Endothelial cell of umbilical vein (primary cell): ENCODE measurements at regions not wholly inside any gene's neighbourhood (a gene's known extent, or its start where the extent isn't known, plus 50 kb on each side); places are given as distances from the start of the nearest gene placed in this dataset.

Source experiments
- BruUV-seq: library from RNA; stranded (reverse); fragments of 400-500 nt; replicated peaks from 2 replicates; lab custom pipeline; 2021; lab: Mats Ljungman, UMichigan
- CTCF ChIA-PET: fragments of 300-600, 350-600 bp; sonication (Branson Sonifier 250); formaldehyde crosslinking; loops from one replicate; lab custom pipeline; 2021; ENCODE audit warnings: antibody characterized with exemption, inconsistent platforms; lab: Charles Lee
- POLR2A ChIA-PET: fragments of 300-600, 350-600 bp; sonication (Branson Sonifier 250); formaldehyde crosslinking; loops from one replicate; lab custom pipeline; 2021; ENCODE audit warnings: antibody characterized with exemption, inconsistent platforms; lab: Charles Lee
- DNase-seq: peaks from one replicate; pipeline ENCODE4 v3.0.0-alpha.2; 2011; ENCODE audit warnings: low read depth, low spot score
- FAIRE-seq: peaks from 2 replicates; lab custom pipeline; 2011; peaks lifted over from hg19 to GRCh38; lab: Jason Lieb, UNC
- H2AFZ ChIP-seq: 2 replicates; pipeline ENCODE4 v1.6.0; 2012; ENCODE audit warnings: low read depth, low read length, control low read depth, inconsistent platforms
- H3K27ac ChIP-seq: 2 replicates; pipeline ENCODE4 v1.5.1; 2011; ENCODE audit warnings: low read depth, mild to moderate bottlenecking, control low read depth, low read length, moderate library complexity; ENCODE audit not compliant: insufficient read depth
- H3K27me3 ChIP-seq, 2 experiments: 2 replicates each; pipeline versions ENCODE4 v1.6.0 to v1.6.1; 2011; ENCODE audit warnings: low read length in 2 of 2, mixed read lengths in 1 of 2; ENCODE audit not compliant: control insufficient read depth in 2 of 2, insufficient read depth in 2 of 2
- H3K36me3 ChIP-seq, 2 experiments: 2 replicates in 1 of 2; 3 replicates in 1 of 2; pipeline ENCODE4 v1.5.1; 2011; ENCODE audit warnings: low read length in 2 of 2, mild to moderate bottlenecking in 1 of 2, moderate library complexity in 1 of 2; ENCODE audit not compliant: control insufficient read depth in 2 of 2, insufficient read depth in 2 of 2; ENCODE audit errors: extremely low read depth in 1 of 2
- H3K4me1 ChIP-seq: 3 replicates; pipeline ENCODE4 v1.5.1; 2011; ENCODE audit warnings: mild to moderate bottlenecking, low read length; ENCODE audit not compliant: control insufficient read depth, insufficient read depth; ENCODE audit errors: extremely low read depth
- H3K4me2 ChIP-seq: 2 replicates; pipeline ENCODE4 v1.6.1; 2011; ENCODE audit warnings: low read length, control low read depth, mixed read lengths; ENCODE audit not compliant: insufficient read depth
- H3K4me3 ChIP-seq, 3 experiments: fragments of 200-600 bp in 1 of 3; sonication (generic), shearing (Covaris generic) in 1 of 3; replicated peaks in 1 of 3; 2 replicates each; pipeline ENCODE4 v1.5.1; 2011 to 2016; ENCODE audit warnings: control low read depth in 3 of 3, low read length in 3 of 3, mild to moderate bottlenecking in 2 of 3, inconsistent platforms in 1 of 3, low read depth in 1 of 3, moderate library complexity in 1 of 3; ENCODE audit not compliant: insufficient read depth in 1 of 3
- H3K79me2 ChIP-seq: 2 replicates; pipeline ENCODE4 v1.6.0; 2012; ENCODE audit warnings: low read length, inconsistent platforms; ENCODE audit not compliant: control insufficient read depth, insufficient read depth
- H3K9ac ChIP-seq: replicated peaks from 2 replicates; pipeline ENCODE3; 2011; ENCODE audit warnings: low read length, control low read depth; ENCODE audit not compliant: insufficient read depth; ENCODE audit errors: extremely low read depth
- H3K9me1 ChIP-seq: replicated peaks from 3 replicates; pipeline ENCODE4 v1.6.0; 2011; ENCODE audit warnings: mild to moderate bottlenecking, low read length; ENCODE audit not compliant: control insufficient read depth, insufficient read depth; ENCODE audit errors: extremely low read depth
- H3K9me3 ChIP-seq: replicated peaks from 2 replicates; pipeline ENCODE4 v1.5.1; 2012; ENCODE audit warnings: low read length, inconsistent platforms; ENCODE audit not compliant: control insufficient read depth, insufficient read depth
- H4K20me1 ChIP-seq: replicated peaks from 2 replicates; pipeline ENCODE3; 2011; ENCODE audit warnings: mild to moderate bottlenecking, low read length; ENCODE audit not compliant: control insufficient read depth, insufficient read depth; ENCODE audit errors: extremely low read depth
- CTCF ChIP-seq, 2 donors: IDR thresholded peaks; 1 replicate in 1 of 2; 2 replicates in 1 of 2; pipeline ENCODE4 v1.5.1; 2011; ENCODE audit warnings: low read length in 2 of 2, mild to moderate bottlenecking in 2 of 2, moderate library complexity in 2 of 2, control low read depth in 1 of 2, inconsistent platforms in 1 of 2, low read depth in 1 of 2; ENCODE audit not compliant: insufficient read depth in 1 of 2; ENCODE audit errors: extremely low read depth in 1 of 2
- EZH2 ChIP-seq: IDR thresholded peaks from 2 replicates; pipeline ENCODE4 v1.6.1; 2012; ENCODE audit warnings: borderline replicate concordance, low read depth, mild to moderate bottlenecking, moderate library complexity, low read length, inconsistent platforms; ENCODE audit not compliant: severe bottlenecking
- FOS ChIP-seq: IDR thresholded peaks from 2 replicates; pipeline ENCODE4 v1.6.1; 2011; ENCODE audit warnings: mild to moderate bottlenecking, low read length, moderate library complexity, borderline replicate concordance; ENCODE audit not compliant: insufficient read depth
- GATA2 ChIP-seq: IDR thresholded peaks from 2 replicates; pipeline ENCODE4 v1.7.0; 2011; ENCODE audit warnings: low read depth, mild to moderate bottlenecking, moderate library complexity, mixed read lengths, low read length; ENCODE audit not compliant: insufficient read length, insufficient read depth
- JUN ChIP-seq: IDR thresholded peaks from 2 replicates; pipeline ENCODE4 v1.6.1; 2011; ENCODE audit warnings: borderline replicate concordance, low read depth; ENCODE audit not compliant: insufficient read length, insufficient read depth
- MYC ChIP-seq: IDR thresholded peaks from one replicate; pipeline ENCODE4 v1.6.1; 2011; ENCODE audit warnings: mild to moderate bottlenecking, low read depth, low read length
- POLR2A ChIP-seq: IDR thresholded peaks from 2 replicates; pipeline ENCODE4 v1.6.1; 2012; ENCODE audit warnings: low read depth, mild to moderate bottlenecking, control low read depth, low read length
- POLR2AphosphoS5 ChIP-seq: IDR thresholded peaks from 2 replicates; pipeline ENCODE4 v1.6.1; 2012; ENCODE audit warnings: low read depth, mild to moderate bottlenecking, control low read depth, low read length, moderate library complexity; ENCODE audit not compliant: insufficient read depth
- dilution Hi-C: fragments of 300-500 bp; cut with MboI; formaldehyde crosslinking; loops from one replicate; pipeline ENCODE4 v1.15.0; 2019; ENCODE audit warnings: low sequenced_read_pairs; ENCODE audit not compliant: extremely low pct_ligation_motif_present
- intact Hi-C: fragments of 100-400 bp; cut with micrococcal nuclease; formaldehyde crosslinking; loops from one replicate; pipeline ENCODE4 v1.10.0; 2022
- TF ChIP-seq, protein P1 (sequence below): IDR thresholded peaks from 2 replicates; pipeline ENCODE4 v1.6.1; 2011; ENCODE audit not compliant: insufficient read depth, insufficient read length

GRCh38 chr2:16398486-16399043 lies 267.1 kb downstream of the CYRIA start:
- no peak overlapping the region for H3K27ac ChIP-seq
- H4K20me1 ChIP-seq, result no peaks in the 10 kb centered on the region
- TF ChIP-seq POLR2A (no peak), GATA2 (no peak), MYC (no peak), CTCF (IDR thresholded peaks at IDR 0.05; ENCODE audit: extremely low read depth in 1 of 2, insufficient read depth in 1 of 2, low read depth in 1 of 2, low read length in 2 of 2) (no peak), EZH2 (no peak), FOS (no peak), POLR2AphosphoS5 (no peak), JUN (no peak)
- TF ChIP-seq, protein P1, sequence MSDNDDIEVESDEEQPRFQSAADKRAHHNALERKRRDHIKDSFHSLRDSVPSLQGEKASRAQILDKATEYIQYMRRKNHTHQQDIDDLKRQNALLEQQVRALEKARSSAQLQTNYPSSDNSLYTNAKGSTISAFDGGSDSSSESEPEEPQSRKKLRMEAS, result no peak
- FAIRE-seq (no peak), DNase-seq (no peak)
- no peak overlapping the region for H3K9ac ChIP-seq
- dilution Hi-C loops, result no loop called here
- H2AFZ ChIP-seq, result no peak overlapping the region
- POLR2A ChIA-PET, result no interaction called here
- no TSS peak for BruUV-seq
- no peaks in the 10 kb centered on the region for H3K4me1 ChIP-seq
- H3K9me3 ChIP-seq, result peaks cover 2% of the 10 kb centered on the region
- CTCF ChIA-PET, result no interaction called here
- H3K4me2 ChIP-seq, result no peak overlapping the region
- no peaks in the 10 kb centered on the region for H3K79me2 ChIP-seq
- no peaks in the 10 kb centered on the region for H3K27me3 ChIP-seq
- H3K36me3 ChIP-seq, result no peaks in the 10 kb centered on the region
- H3K9me1 ChIP-seq, result no peaks in the 10 kb centered on the region
- intact Hi-C loops, result no loop called here
- H3K4me3 ChIP-seq, result no peak overlapping the region
